Neuronal stem cell (in vitro differentiated cells): ENCODE measurements at regions not wholly inside any gene's neighbourhood (a gene's known extent, or its start where the extent isn't known, plus 50 kb on each side); places are given as distances from the start of the nearest gene placed in this dataset.
"Not testable (repeated sequence)": the region's sequence is repeated elsewhere in the genome, so short reads cannot be mapped to it uniquely, and the experiment has no call there.

Experiments used
- DNase-seq: peaks from one replicate; pipeline ENCODE4 v3.0.0-alpha.2; 2013; ENCODE audit warnings: low spot score
- H2AFZ ChIP-seq: one replicate; pipeline ENCODE4 v1.6.1; 2013; ENCODE audit warnings: mild to moderate bottlenecking, low read length, inconsistent platforms
- H2AK5ac ChIP-seq: 2 replicates; pipeline ENCODE4 v1.6.1; 2013; ENCODE audit warnings: low read depth, mild to moderate bottlenecking, inconsistent platforms, low read length, moderate library complexity, mixed read lengths
- H2BK120ac ChIP-seq: 2 replicates; pipeline ENCODE4 v1.6.1; 2013; ENCODE audit warnings: low read depth, mild to moderate bottlenecking, inconsistent platforms, low read length, moderate library complexity, mixed read lengths
- H2BK12ac ChIP-seq: one replicate; pipeline ENCODE4 v1.6.1; 2013; ENCODE audit warnings: low read length, inconsistent platforms
- H2BK15ac ChIP-seq: 2 replicates; pipeline ENCODE4 v1.6.1; 2013; ENCODE audit warnings: mild to moderate bottlenecking, low read length, inconsistent platforms, mixed read lengths
- H2BK5ac ChIP-seq: one replicate; pipeline ENCODE4 v1.6.1; 2013; ENCODE audit warnings: inconsistent platforms, mild to moderate bottlenecking, low read length, moderate library complexity
- H3K14ac ChIP-seq: one replicate; pipeline ENCODE4 v1.6.1; 2013; ENCODE audit warnings: low read length, inconsistent platforms
- H3K18ac ChIP-seq: 2 replicates; pipeline ENCODE4 v1.6.1; 2013; ENCODE audit warnings: low read length, inconsistent platforms
- H3K23ac ChIP-seq: 2 replicates; pipeline ENCODE4 v1.6.1; 2013; ENCODE audit warnings: low read depth, mild to moderate bottlenecking, mixed read lengths, low read length, inconsistent platforms; ENCODE audit not compliant: poor library complexity
- H3K27ac ChIP-seq: replicated peaks from 3 replicates; pipeline ENCODE4 v1.5.1; 2013; ENCODE audit warnings: low read length, inconsistent platforms
- H3K27me3 ChIP-seq, 3 experiments: 2 replicates each; pipeline ENCODE4 v1.6.1; 2013; ENCODE audit warnings: low read length in 3 of 3, mild to moderate bottlenecking in 2 of 3, inconsistent platforms in 1 of 3, low read depth in 1 of 3, mixed read lengths in 1 of 3, moderate library complexity in 1 of 3; ENCODE audit not compliant: control insufficient read depth in 3 of 3, insufficient read depth in 3 of 3
- H3K36me3 ChIP-seq, 2 donors: replicated peaks in 1 of 2; 2 replicates each; pipeline ENCODE4 v1.6.1; 2013; ENCODE audit warnings: low read length in 2 of 2; ENCODE audit not compliant: control insufficient read depth in 2 of 2, insufficient read depth in 2 of 2
- H3K4ac ChIP-seq: 2 replicates; pipeline ENCODE4 v1.6.1; 2013; ENCODE audit warnings: inconsistent platforms, mild to moderate bottlenecking, low read length, moderate library complexity
- H3K4me1 ChIP-seq, 2 donors: 1 replicate in 1 of 2; 2 replicates in 1 of 2; pipeline ENCODE4 v1.6.1; 2013; ENCODE audit warnings: low read length in 2 of 2, low read depth in 1 of 2; ENCODE audit not compliant: control insufficient read depth in 2 of 2, insufficient read depth in 1 of 2
- H3K4me2 ChIP-seq: one replicate; pipeline ENCODE4 v1.6.1; 2013; ENCODE audit warnings: mild to moderate bottlenecking, low read length, inconsistent platforms; ENCODE audit not compliant: insufficient read depth, poor library complexity, severe bottlenecking
- H3K4me3 ChIP-seq, 2 donors: 2 replicates each; pipeline ENCODE4 v1.5.1; 2013; ENCODE audit warnings: low read length in 2 of 2, mild to moderate bottlenecking in 2 of 2, inconsistent platforms in 1 of 2, moderate library complexity in 1 of 2
- H3K79me1 ChIP-seq: one replicate; pipeline ENCODE4 v1.6.1; 2013; ENCODE audit warnings: low read depth, mild to moderate bottlenecking, inconsistent platforms, low read length, moderate library complexity
- H3K9ac ChIP-seq: one replicate; pipeline ENCODE4 v1.6.1; 2013; ENCODE audit warnings: mild to moderate bottlenecking, low read depth, low read length, inconsistent platforms; ENCODE audit not compliant: poor library complexity
- H3K9me3 ChIP-seq, 2 donors: replicated peaks in 1 of 2; 2 replicates each; pipeline versions ENCODE3 to v1.6.1; 2013; ENCODE audit warnings: low read length in 2 of 2, mild to moderate bottlenecking in 2 of 2, inconsistent platforms in 1 of 2, low read depth in 1 of 2, mixed read lengths in 1 of 2, moderate library complexity in 1 of 2; ENCODE audit not compliant: control insufficient read depth in 2 of 2, insufficient read depth in 1 of 2
- H4K8ac ChIP-seq: one replicate; pipeline ENCODE4 v1.6.1; 2013; ENCODE audit warnings: low read depth, mild to moderate bottlenecking, inconsistent platforms, low read length, moderate library complexity
- H4K91ac ChIP-seq: one replicate; pipeline ENCODE4 v1.6.1; 2013; ENCODE audit warnings: low read length, low read depth, mild to moderate bottlenecking, inconsistent platforms; ENCODE audit not compliant: poor library complexity
- WGBS, 2 donors: extraction: QIAGEN DNeasy Blood & Tissue Kit; methylation state at CpG; one replicate each; pipeline ENCODE4 v1.1.7; 2013; ENCODE audit warnings: missing lambda C conversion rate in 2 of 2, mixed read lengths in 1 of 2; ENCODE audit not compliant: insufficient read length in 2 of 2, insufficient replicate concordance in 1 of 2; ENCODE audit errors: extremely low coverage in 2 of 2; 5-methylcytosine and 5-hydroxymethylcytosine counted together

GRCh38 chr2:132273585-132273984 lies 111.8 kb upstream of the ANKRD30BL start:
- H3K14ac ChIP-seq: not testable (repeated sequence)

GRCh38 chr2:132274000-132274399 lies 112.2 kb upstream of the ANKRD30BL start:
- no peak overlapping the region for H2AK5ac ChIP-seq
- no peaks in the 10 kb centered on the region for H3K27me3 ChIP-seq
- no peak overlapping the region for H2BK15ac ChIP-seq
- no peak overlapping the region for H3K4me2 ChIP-seq
- H3K23ac ChIP-seq: no peak overlapping the region
- H2BK120ac ChIP-seq: no peak overlapping the region
- H3K4me1 ChIP-seq: peaks cover 2% of the 10 kb centered on the region in 2 donors
- H3K9ac ChIP-seq: no peak overlapping the region
- no peak overlapping the region for H3K14ac ChIP-seq
- H3K9me3 ChIP-seq: no peaks in the 10 kb centered on the region
- peaks cover 2% of the 10 kb centered on the region for H3K79me1 ChIP-seq
- WGBS, 2 donors: no CpG with 5 or more reads among the region's 10 CpGs
- H4K8ac ChIP-seq: no peak overlapping the region
- H3K4ac ChIP-seq: no peak overlapping the region
- no peak overlapping the region for H2AFZ ChIP-seq
- H3K4me3 ChIP-seq: no peak overlapping the region
- no peak overlapping the region for H3K27ac ChIP-seq
- H3K36me3 ChIP-seq: no peaks in the 10 kb centered on the region
- no peak overlapping the region for H3K18ac ChIP-seq
- H4K91ac ChIP-seq: no peak overlapping the region
- DNase-seq: no peak
- H2BK12ac ChIP-seq: no peak overlapping the region
- no peak overlapping the region for H2BK5ac ChIP-seq

More at GRCh38 chr2:132273585-132273984, 111.8 kb upstream of the ANKRD30BL start:
- H3K27me3 ChIP-seq, H3K27ac ChIP-seq, H2BK12ac ChIP-seq, H3K9ac ChIP-seq, H3K4me1 ChIP-seq, H4K91ac ChIP-seq, H3K4me3 ChIP-seq, H3K4me2 ChIP-seq, H3K23ac ChIP-seq, H3K36me3 ChIP-seq, H2BK15ac ChIP-seq, H3K18ac ChIP-seq, H3K9me3 ChIP-seq, H2BK120ac ChIP-seq, H3K79me1 ChIP-seq, H2AK5ac ChIP-seq, H2BK5ac ChIP-seq, H4K8ac ChIP-seq, H2AFZ ChIP-seq, DNase-seq, H3K4ac ChIP-seq: not testable (repeated sequence)
- WGBS, 2 donors: no CpG with 5 or more reads among the region's 23 CpGs

GRCh38 chr2:132275396-132275795 lies 113.6 kb upstream of the ANKRD30BL start:
- Histone ChIP-seq H3K4me1 (no peaks in the 10 kb centered on the region), H3K27ac (no peak overlapping the region), H2BK12ac (no peak overlapping the region), H3K4me3 (no peak overlapping the region), H3K23ac (no peak overlapping the region), H3K79me1 (peaks cover 2% of the 10 kb centered on the region), H3K4me2 (no peak overlapping the region), H2AK5ac (no peak overlapping the region), H3K9me3 (no peaks in the 10 kb centered on the region), H3K18ac (no peak overlapping the region), H2AFZ (no peak overlapping the region), H4K91ac (no peak overlapping the region), H2BK15ac (peak overlapping the region; percentile 58), H3K9ac (no peak overlapping the region), H2BK5ac (no peak overlapping the region), H3K14ac (no peak overlapping the region), H3K4ac (no peak overlapping the region), H3K27me3 (no peaks in the 10 kb centered on the region), H4K8ac (no peak overlapping the region), H2BK120ac (no peak overlapping the region), H3K36me3 (no peaks in the 10 kb centered on the region)
- no peak for DNase-seq
- no CpG with 5 or more reads among the region's 17 CpGs for WGBS, 2 donors

GRCh38 chr2:132276571-132276981 lies 114.8 kb upstream of the ANKRD30BL start:
- Histone ChIP-seq H3K9me3 (no peaks in the 10 kb centered on the region), H3K36me3 (no peaks in the 10 kb centered on the region), H3K18ac (no peak overlapping the region), H3K23ac (no peak overlapping the region), H3K4me2 (no peak overlapping the region), H2AFZ (no peak overlapping the region), H3K14ac (no peak overlapping the region), H2BK15ac (no peak overlapping the region), H3K4me1 (no peaks in the 10 kb centered on the region), H3K9ac (no peak overlapping the region), H3K4me3 (no peak overlapping the region), H2BK12ac (no peak overlapping the region), H2BK120ac (no peak overlapping the region), H2BK5ac (no peak overlapping the region), H2AK5ac (no peak overlapping the region), H4K91ac (no peak overlapping the region), H3K27me3 (no peaks in the 10 kb centered on the region), H3K79me1 (peaks cover 2% of the 10 kb centered on the region), H3K4ac (no peak overlapping the region), H4K8ac (no peak overlapping the region), H3K27ac (no peak overlapping the region)
- no peak for DNase-seq
- no CpG with 5 or more reads among the region's 10 CpGs for WGBS, 2 donors
